ENCODE measurements at regions not wholly inside any gene's neighbourhood (a gene's known extent, or its start where the extent isn't known, plus 50 kb on each side); places are given as distances from the start of the nearest gene placed in this dataset.

GRCh38 chr2:117335967-117336366 lies 478.5 kb upstream of the DDX18 start (continued):
- TF ChIP-seq NANOG (IDR thresholded peaks at IDR 0.05; ENCODE audit: borderline replicate concordance) (no peak), CTCF (conservative IDR thresholded peaks at IDR 0.05; ENCODE audit: low read depth in 2 of 2) (no peak), EZH2 (IDR thresholded peaks at IDR 0.05; ENCODE audit: low read depth, unreplicated experiment) (no peak), EZH2phosphoT487 (IDR thresholded peaks at IDR 0.05; ENCODE audit: unreplicated experiment) (no peak), ZNF331 (CRISPR knock-in tag; IDR thresholded peaks at IDR 0.05; ENCODE audit: low read depth) (no peak)

GRCh38 chr2:117336496-117336895 lies 478.0 kb upstream of the DDX18 start:
- H3K9me3 Mint-ChIP-seq: no peaks in the 10 kb centered on the region
- H2AFZ ChIP-seq: no peak overlapping the region
- H3K4me2 ChIP-seq: no peak overlapping the region
- H3K4me1 ChIP-seq (ENCODE audit: insufficient read depth): no peaks in the 10 kb centered on the region
- no peak for ATAC-seq
- H3K27me3 Mint-ChIP-seq (ENCODE audit: insufficient read depth, low read depth, poor library complexity): no peaks in the 10 kb centered on the region
- H4K20me1 ChIP-seq (replicated peaks; ENCODE audit: insufficient read depth): no peaks in the 10 kb centered on the region
- no peaks in the 10 kb centered on the region for H3K4me1 Mint-ChIP-seq
- DNase-seq (ENCODE audit: low spot score): no peak
- H3K4me3 Mint-ChIP-seq: no peak overlapping the region
- no peak overlapping the region for H3K27ac Mint-ChIP-seq
- no peak overlapping the region for H3K27ac ChIP-seq (ENCODE audit: low read depth)
- H3K79me2 ChIP-seq (replicated peaks; ENCODE audit: insufficient read depth): no peaks in the 10 kb centered on the region
- H3K36me3 Mint-ChIP-seq (ENCODE audit: low read depth): no peaks in the 10 kb centered on the region
- H3K9me2 ChIP-seq (ENCODE audit: insufficient read depth): no peaks in the 10 kb centered on the region; the same call in 1 of the 2 replicates
- H3K36me3 ChIP-seq (ENCODE audit: insufficient read depth): no peaks in the 10 kb centered on the region
- no peak overlapping the region for H3K4me3 ChIP-seq
- no peaks in the 10 kb centered on the region for H3F3A ChIP-seq (replicated peaks; ENCODE audit: low read depth)
- no peaks in the 10 kb centered on the region for H3K27me3 ChIP-seq (ENCODE audit: insufficient read depth)
- TF ChIP-seq EZH2 (IDR thresholded peaks at IDR 0.05; ENCODE audit: low read depth, unreplicated experiment) (no peak), JUNB (IDR thresholded peaks at IDR 0.05; ENCODE audit: unreplicated experiment) (no peak), CTCF (conservative IDR thresholded peaks at IDR 0.05; ENCODE audit: low read depth in 2 of 2) (no peak), CREB1 (CRISPR knock-in tag; IDR thresholded peaks at IDR 0.05; ENCODE audit: low read depth) (no peak), EZH2phosphoT487 (IDR thresholded peaks at IDR 0.05; ENCODE audit: unreplicated experiment) (no peak), REST (IDR thresholded peaks at IDR 0.05; ENCODE audit: unreplicated experiment) (no peak), ZNF114 (CRISPR knock-in tag; IDR thresholded peaks at IDR 0.05) (no peak), ZNF331 (CRISPR knock-in tag; IDR thresholded peaks at IDR 0.05; ENCODE audit: low read depth) (no peak), POLR2AphosphoS5 (IDR thresholded peaks at IDR 0.05; ENCODE audit: low read depth) (no peak), ZNF462 (CRISPR knock-in tag; IDR thresholded peaks at IDR 0.05) (no peak), NANOG (IDR thresholded peaks at IDR 0.05; ENCODE audit: borderline replicate concordance) (no peak)
